ENCODE measurements at regions not wholly inside any gene's neighbourhood (a gene's known extent, or its start where the extent isn't known, plus 50 kb on each side); places are given as distances from the start of the nearest gene placed in this dataset.

- TF ChIP-seq EZH2 (IDR thresholded peaks at IDR 0.05; ENCODE audit: borderline replicate concordance) (no peak), EZH2phosphoT487 (IDR thresholded peaks at IDR 0.05; ENCODE audit: low read depth, severe bottlenecking, unreplicated experiment) (no peak)
- TF ChIP-seq, protein P1, sequence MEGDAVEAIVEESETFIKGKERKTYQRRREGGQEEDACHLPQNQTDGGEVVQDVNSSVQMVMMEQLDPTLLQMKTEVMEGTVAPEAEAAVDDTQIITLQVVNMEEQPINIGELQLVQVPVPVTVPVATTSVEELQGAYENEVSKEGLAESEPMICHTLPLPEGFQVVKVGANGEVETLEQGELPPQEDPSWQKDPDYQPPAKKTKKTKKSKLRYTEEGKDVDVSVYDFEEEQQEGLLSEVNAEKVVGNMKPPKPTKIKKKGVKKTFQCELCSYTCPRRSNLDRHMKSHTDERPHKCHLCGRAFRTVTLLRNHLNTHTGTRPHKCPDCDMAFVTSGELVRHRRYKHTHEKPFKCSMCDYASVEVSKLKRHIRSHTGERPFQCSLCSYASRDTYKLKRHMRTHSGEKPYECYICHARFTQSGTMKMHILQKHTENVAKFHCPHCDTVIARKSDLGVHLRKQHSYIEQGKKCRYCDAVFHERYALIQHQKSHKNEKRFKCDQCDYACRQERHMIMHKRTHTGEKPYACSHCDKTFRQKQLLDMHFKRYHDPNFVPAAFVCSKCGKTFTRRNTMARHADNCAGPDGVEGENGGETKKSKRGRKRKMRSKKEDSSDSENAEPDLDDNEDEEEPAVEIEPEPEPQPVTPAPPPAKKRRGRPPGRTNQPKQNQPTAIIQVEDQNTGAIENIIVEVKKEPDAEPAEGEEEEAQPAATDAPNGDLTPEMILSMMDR (IDR thresholded peaks at IDR 0.05; ENCODE audit: poor library complexity) = no peak
These were observed 806.7 kb upstream of the EPHA6 start for GRCh38 chr3:96007650-96008195.
